ENCODE measurements at regions not wholly inside any gene's neighbourhood (a gene's known extent, or its start where the extent isn't known, plus 50 kb on each side); places are given as distances from the start of the nearest gene placed in this dataset.

- H4K20me1 ChIP-seq (ENCODE audit: insufficient read depth), result no peaks in the 10 kb centered on the region
- no peak overlapping the region for H3K4me3 ChIP-seq (IDR thresholded peaks at IDR 0.05; ENCODE audit: insufficient read depth, low read depth, low read length)
- peaks cover 60% of the 10 kb centered on the region for H3K4me1 ChIP-seq (ENCODE audit: low read depth, poor library complexity, severe bottlenecking)
- H3K27me3 ChIP-seq (ENCODE audit: insufficient read depth, low read depth), result no peaks in the 10 kb centered on the region
- peak overlapping the region; percentile 17; the same call in 1 of the 2 replicates for H3K9ac ChIP-seq
- no peaks in the 10 kb centered on the region for H3K79me2 ChIP-seq (ENCODE audit: insufficient read depth, low read depth)
- H2AFZ ChIP-seq (ENCODE audit: low read depth), result peak overlapping the region; percentile 51; the same call in 1 of the 2 replicates
- TF ChIP-seq CTCF (conservative IDR thresholded peaks at IDR 0.05; ENCODE audit: low read depth, low read length), result no peak
- H3K36me3 ChIP-seq (ENCODE audit: insufficient read depth), result no peaks in the 10 kb centered on the region
- peak overlapping the region; percentile 69 for H3K27ac ChIP-seq
- peak overlapping the region; percentile 79 for H3K4me2 ChIP-seq
Measured at GRCh38 chr6:181049-181654, 111.1 kb upstream of the DUSP22 start.

DNA sequence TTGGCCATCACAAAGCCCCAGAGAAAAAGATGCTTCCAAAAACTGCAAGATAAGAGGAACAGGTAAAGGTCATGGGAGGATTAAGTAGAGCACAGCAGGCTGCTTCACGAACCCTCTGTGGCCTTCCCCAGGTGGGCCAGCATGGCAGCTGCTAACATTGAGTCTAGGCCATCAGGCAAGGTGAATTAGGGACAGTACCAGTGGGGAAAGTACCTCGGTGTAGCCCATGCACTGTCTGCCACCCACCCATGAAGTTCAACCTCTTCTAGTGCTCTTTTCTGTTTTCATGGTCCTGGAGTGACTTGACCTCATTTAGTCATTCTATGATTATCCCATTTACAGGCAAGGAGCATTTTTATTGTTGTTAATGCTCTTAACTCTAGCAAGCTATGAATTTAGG is 108.6 kb upstream of the DUSP22 start:
- Histone ChIP-seq H3K4me1 (ENCODE audit: low read depth, poor library complexity, severe bottlenecking) (peaks cover 84% of the 10 kb centered on the region), H3K27me3 (ENCODE audit: insufficient read depth, low read depth) (no peaks in the 10 kb centered on the region), H3K9ac (no peak overlapping the region), H3K36me3 (ENCODE audit: insufficient read depth) (no peaks in the 10 kb centered on the region), H4K20me1 (ENCODE audit: insufficient read depth) (no peaks in the 10 kb centered on the region), H3K79me2 (ENCODE audit: insufficient read depth, low read depth) (no peaks in the 10 kb centered on the region), H3K4me3 (IDR thresholded peaks at IDR 0.05; ENCODE audit: insufficient read depth, low read depth, low read length) (no peak overlapping the region), H3K4me2 (peak overlapping the region; percentile 79), H2AFZ (ENCODE audit: low read depth) (no peak overlapping the region), H3K27ac (no peak overlapping the region; the same call in 1 of the 2 replicates)
- no peak for TF ChIP-seq CTCF (conservative IDR thresholded peaks at IDR 0.05; ENCODE audit: low read depth, low read length)

GRCh38 chr6:184161-184700 is 108.1 kb upstream of the DUSP22 start:
- Histone ChIP-seq H3K36me3 (ENCODE audit: insufficient read depth) (no peaks in the 10 kb centered on the region), H3K4me2 (peak overlapping the region; percentile 79), H3K27me3 (ENCODE audit: insufficient read depth, low read depth) (no peaks in the 10 kb centered on the region), H2AFZ (ENCODE audit: low read depth) (no peak overlapping the region), H3K9ac (no peak overlapping the region), H3K79me2 (ENCODE audit: insufficient read depth, low read depth) (no peaks in the 10 kb centered on the region), H3K4me1 (ENCODE audit: low read depth, poor library complexity, severe bottlenecking) (peaks cover 90% of the 10 kb centered on the region), H3K27ac (no peak overlapping the region; the same call in 1 of the 2 replicates), H4K20me1 (ENCODE audit: insufficient read depth) (no peaks in the 10 kb centered on the region), H3K4me3 (IDR thresholded peaks at IDR 0.05; ENCODE audit: insufficient read depth, low read depth, low read length) (no peak overlapping the region)
- TF ChIP-seq CTCF (conservative IDR thresholded peaks at IDR 0.05; ENCODE audit: low read depth, low read length), result no peak

DNA sequence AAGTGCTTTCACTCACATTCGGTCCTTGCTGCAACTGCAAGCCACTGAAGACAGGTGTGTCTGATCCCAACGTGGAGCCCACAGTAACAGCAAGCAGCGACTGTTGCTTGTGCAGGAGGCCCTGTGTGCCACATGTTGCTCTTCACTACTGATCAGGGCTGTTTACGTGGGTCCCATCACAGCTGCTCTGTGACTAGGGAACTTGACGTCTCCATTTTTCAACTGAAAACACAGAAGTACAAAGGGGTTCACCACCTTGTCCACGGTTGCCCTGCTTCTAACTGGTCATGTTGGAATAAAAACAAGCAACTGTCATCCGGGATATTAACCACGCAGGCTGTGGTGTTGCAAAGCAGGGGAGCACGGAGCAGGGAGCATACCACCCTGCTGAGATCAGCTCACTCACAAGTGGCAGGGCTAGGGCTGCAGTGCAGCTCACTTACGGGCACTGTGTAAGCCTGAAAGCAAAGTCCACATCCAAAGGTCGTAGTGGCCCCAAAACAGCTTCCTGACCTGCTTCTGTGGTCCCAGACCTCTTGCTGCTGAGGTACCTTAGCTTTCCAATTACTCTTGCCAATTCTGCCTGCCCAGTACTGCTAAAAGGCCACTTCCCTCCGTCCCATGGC is 105.8 kb upstream of the DUSP22 start:
- peaks cover 95% of the 10 kb centered on the region for H3K4me1 ChIP-seq (ENCODE audit: low read depth, poor library complexity, severe bottlenecking)

More for the DNA sequence above, 105.8 kb upstream of the DUSP22 start:
- Histone ChIP-seq H3K9ac (peak overlapping the region; percentile 26; the same call in 1 of the 2 replicates), H3K4me2 (peak overlapping the region; percentile 52), H3K79me2 (ENCODE audit: insufficient read depth, low read depth) (no peaks in the 10 kb centered on the region), H3K36me3 (ENCODE audit: insufficient read depth) (no peaks in the 10 kb centered on the region), H3K4me3 (IDR thresholded peaks at IDR 0.05; ENCODE audit: insufficient read depth, low read depth, low read length) (no peak overlapping the region), H3K27me3 (ENCODE audit: insufficient read depth, low read depth) (no peaks in the 10 kb centered on the region), H2AFZ (ENCODE audit: low read depth) (peak overlapping the region; percentile 75), H3K27ac (peak overlapping the region; percentile 55), H4K20me1 (ENCODE audit: insufficient read depth) (no peaks in the 10 kb centered on the region)
- no peak for TF ChIP-seq CTCF (conservative IDR thresholded peaks at IDR 0.05; ENCODE audit: low read depth, low read length)
